ENCODE measurements at regions not wholly inside any gene's neighbourhood (a gene's known extent, or its start where the extent isn't known, plus 50 kb on each side); places are given as distances from the start of the nearest gene placed in this dataset.

DNA sequence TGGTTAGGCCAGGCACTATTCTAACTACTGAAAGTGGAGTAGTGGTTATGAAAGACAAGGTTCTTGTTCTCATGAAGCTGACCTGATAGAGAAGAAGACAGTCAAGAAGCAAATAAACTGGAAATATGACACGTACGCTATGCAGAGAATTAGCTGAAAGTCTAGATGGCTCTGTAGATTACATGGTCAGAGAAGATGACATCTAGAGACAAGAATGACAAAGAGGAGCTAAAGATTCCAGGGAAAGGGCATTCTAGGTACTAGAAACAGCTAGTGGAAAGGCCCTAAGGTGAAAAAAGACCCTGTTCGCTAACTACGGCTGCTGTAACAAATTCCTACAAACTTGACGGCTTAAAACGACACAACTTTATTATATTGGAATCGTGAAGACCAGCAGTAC lies 68.0 kb upstream of the NRIP1 start:
- TF ChIP-seq CTCF (conservative IDR thresholded peaks at IDR 0.05; ENCODE audit: low read length) (no peak), EZH2phosphoT487 (IDR thresholded peaks at IDR 0.05; ENCODE audit: borderline replicate concordance) (no peak)
